Lower leg skin (tissue), 4 donors: ENCODE measurements at regions not wholly inside any gene's neighbourhood (a gene's known extent, or its start where the extent isn't known, plus 50 kb on each side); places are given as distances from the start of the nearest gene placed in this dataset.

Experiments used
- DNase-seq, 2 donors: peaks; one replicate each; pipeline ENCODE4 v3.0.0-alpha.2; 2019; ENCODE audit warnings: low spot score in 2 of 2
- H3K4me3 ChIP-seq: fragments of 200-600 bp; sonication (generic); 2 replicates; pipeline ENCODE4 v1.5.1; 2017; ENCODE audit warnings: mild to moderate bottlenecking, low read depth; ENCODE audit not compliant: poor library complexity, severe bottlenecking
- CTCF ChIP-seq, 3 donors: fragments of 450-650 bp; IDR thresholded peaks; one replicate each; pipeline ENCODE4 v1.5.1; 2016; ENCODE audit warnings: antibody characterized with exemption in 3 of 3, mild to moderate bottlenecking in 3 of 3, moderate library complexity in 2 of 3
- POLR2A ChIP-seq, 2 donors: fragments of 450-650 bp; IDR thresholded peaks; one replicate each; pipeline ENCODE4 v1.6.1; 2016 to 2017; ENCODE audit warnings: antibody characterized with exemption in 2 of 2, mild to moderate bottlenecking in 1 of 2, moderate library complexity in 1 of 2
- WGBS, 2 donors: methylation state at CpG; one replicate each; pipeline ENCODE4 v1.1.5; 2018; 5-methylcytosine and 5-hydroxymethylcytosine counted together
- intact Hi-C: fragments of 100-400 bp; cut with DNase I; formaldehyde crosslinking; loops from one replicate; pipeline ENCODE4 v1.15.0; 2023; ENCODE audit warnings: low total_unique reads

DNA sequence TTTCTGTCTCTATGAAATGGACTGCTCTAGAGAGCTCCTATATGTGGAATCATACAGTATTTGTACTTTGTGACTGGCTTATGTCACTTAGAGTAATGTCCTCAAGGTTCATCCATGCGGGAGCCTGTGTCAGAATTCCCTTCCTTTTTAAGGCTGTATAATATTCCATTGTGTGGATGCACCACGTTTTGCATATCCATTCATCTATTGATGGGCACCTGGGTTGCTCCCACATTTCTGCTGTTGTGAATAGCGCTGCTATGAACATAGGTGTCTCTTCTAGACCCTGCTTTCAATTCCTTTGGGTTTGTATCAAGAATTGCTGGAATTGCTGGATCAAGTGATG, 155.4 kb downstream of the BMP7 start:
- WGBS, 2 donors: 95 to 97% methylated on average over 3 of the region's 3 CpGs
- intact Hi-C loops: no loop called here
- DNase-seq: no peak
- H3K4me3 ChIP-seq: no peak overlapping the region
- TF ChIP-seq POLR2A (IDR thresholded peaks at IDR 0.05) (no peak), CTCF (IDR thresholded peaks at IDR 0.05) (no peak)

DNA sequence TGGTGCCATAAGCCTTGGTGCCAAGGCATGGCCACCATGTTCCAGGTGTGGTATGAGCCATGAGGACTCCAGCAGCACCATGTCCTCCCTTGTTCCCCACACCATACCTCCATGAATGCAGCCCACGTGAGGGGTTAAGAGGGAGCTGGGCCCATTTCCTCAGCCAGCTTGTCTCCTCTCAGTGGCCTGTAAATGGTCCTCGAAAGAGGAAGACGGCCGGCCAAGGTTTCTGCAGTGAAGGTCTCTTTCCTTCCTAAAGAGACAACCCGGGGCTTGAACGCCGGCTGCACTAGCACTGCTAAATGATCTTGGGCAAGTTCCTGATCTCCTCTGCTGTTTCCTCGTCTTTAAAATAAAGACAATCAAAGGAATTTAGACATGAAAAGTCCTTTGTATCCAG, 154.0 kb downstream of the BMP7 start:
- TF ChIP-seq CTCF (IDR thresholded peaks at IDR 0.05) (no peak), POLR2A (IDR thresholded peaks at IDR 0.05) (no peak)
- DNase-seq: no peak
- intact Hi-C loops: no loop called here
- 91 to 95% methylated on average over 8 of the region's 8 CpGs for WGBS, 2 donors
- no peak overlapping the region for H3K4me3 ChIP-seq

DNA sequence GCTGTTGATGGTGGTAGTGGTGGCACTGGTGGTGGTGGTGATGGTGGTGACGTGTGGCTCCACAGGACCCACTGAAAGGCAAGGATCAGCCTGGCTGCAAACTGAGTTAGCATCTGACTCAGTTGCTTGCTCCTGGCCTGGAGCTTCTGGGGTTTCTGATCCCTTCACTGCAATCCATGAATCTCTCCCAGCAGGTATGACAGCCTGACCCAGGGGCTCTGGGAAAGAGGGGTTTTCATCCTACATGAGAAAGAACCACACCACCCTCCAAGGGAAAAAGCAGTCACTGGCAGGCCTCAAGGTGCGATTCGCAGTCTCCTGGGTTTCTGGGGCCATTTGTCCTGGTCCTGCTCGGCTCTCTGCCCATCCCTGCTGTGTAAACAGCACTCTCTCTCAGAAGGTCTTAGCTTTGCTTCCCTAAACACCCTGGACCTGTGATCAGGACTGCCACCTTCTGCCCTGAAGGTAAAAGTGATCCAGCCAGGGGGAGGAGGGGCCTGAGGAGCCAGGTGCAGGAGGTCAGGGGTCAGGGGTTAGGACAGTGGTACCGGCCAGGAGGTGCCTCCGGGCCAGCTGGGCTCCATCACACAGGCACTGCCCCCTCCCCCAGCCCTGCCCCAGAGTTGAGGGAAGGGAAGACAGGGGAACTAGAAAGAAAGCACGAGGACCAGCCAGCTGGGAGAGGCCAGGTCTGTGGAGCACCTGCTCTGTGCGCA, 152.0 kb downstream of the BMP7 start:
- DNase-seq: no peak
- H3K4me3 ChIP-seq: no peak overlapping the region
- intact Hi-C loops: no loop called here
- WGBS, 2 donors: 74 to 80% methylated on average over 7 to 8 of the region's 8 CpGs
- no peak for TF ChIP-seq POLR2A (IDR thresholded peaks at IDR 0.05)
- TF ChIP-seq CTCF (IDR thresholded peaks at IDR 0.05): no peak

GRCh38 chr20:57117296-57117695, 149.1 kb downstream of the BMP7 start:
- TF ChIP-seq CTCF (IDR thresholded peaks at IDR 0.05) (no peak), POLR2A (IDR thresholded peaks at IDR 0.05) (no peak)
- 82 to 83% methylated on average over 7 of the region's 7 CpGs for WGBS, 2 donors

DNA sequence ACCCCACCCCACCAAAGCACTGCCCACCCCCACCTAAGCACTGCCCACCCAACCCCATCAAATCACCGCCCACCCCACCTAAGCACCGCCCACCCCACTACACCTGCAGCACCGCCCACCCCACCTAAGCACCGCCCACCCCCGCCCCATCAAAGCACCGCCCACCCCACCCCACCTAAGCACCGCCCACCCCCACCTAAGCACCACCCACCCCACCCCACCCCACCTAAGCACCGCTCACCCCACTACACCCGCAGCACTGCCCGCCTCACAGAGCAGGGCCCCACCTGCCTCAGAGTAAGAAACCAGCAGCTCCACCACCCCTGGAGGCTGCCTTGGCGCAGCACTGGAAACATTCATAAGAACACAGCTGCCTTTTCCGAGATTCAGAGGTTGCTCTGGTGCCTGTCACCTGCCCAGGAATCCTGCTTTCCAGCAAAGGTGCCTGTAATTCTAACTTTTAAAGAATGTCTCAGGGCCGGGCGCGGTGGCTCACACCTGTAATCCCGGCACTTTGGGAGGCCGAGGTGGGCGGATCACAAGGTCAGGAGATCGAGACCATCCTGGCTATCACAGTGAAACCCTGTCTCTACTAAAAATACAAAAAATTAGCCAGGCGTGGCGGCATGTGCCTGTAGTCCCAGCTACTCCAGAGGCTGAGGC, 148.2 kb downstream of the BMP7 start:
- no peak for DNase-seq
- no peak for TF ChIP-seq POLR2A (IDR thresholded peaks at IDR 0.05)
- no peak for TF ChIP-seq CTCF (IDR thresholded peaks at IDR 0.05)
- 88 to 96% methylated on average over 13 to 15 of the region's 21 CpGs for WGBS, 2 donors
- H3K4me3 ChIP-seq: no peak overlapping the region
- intact Hi-C loops: no loop called here

More at GRCh38 chr20:57117296-57117695, 149.1 kb downstream of the BMP7 start:
- intact Hi-C loops: no loop called here
- H3K4me3 ChIP-seq: no peak overlapping the region
- DNase-seq: no peak
